COR-L47 (cell line): ENCODE measurements at regions not wholly inside any gene's neighbourhood (a gene's known extent, or its start where the extent isn't known, plus 50 kb on each side); places are given as distances from the start of the nearest gene placed in this dataset.
"Not testable (repeated sequence)": the region's sequence is repeated elsewhere in the genome, so short reads cannot be mapped to it uniquely, and the experiment has no call there.

Experiments used
- DNase-seq: peaks from one replicate; lab custom pipeline; 2025; lab: John Stamatoyannopoulos, UW

GRCh38 chr11:112539281-112539555 is 278.6 kb upstream of the PLET1 start:
- DNase-seq: not testable (repeated sequence)

- DNase-seq: no peak
Observed at GRCh38 chr11:112539741-112540140, 279.1 kb upstream of the PLET1 start.

GRCh38 chr11:112540261-112540660 is 279.6 kb upstream of the PLET1 start:
- no peak for DNase-seq

GRCh38 chr11:112541140-112542046 is 280.7 kb upstream of the PLET1 start:
- no peak for DNase-seq

GRCh38 chr11:112542479-112542878 is 281.8 kb upstream of the PLET1 start:
- no peak for DNase-seq

GRCh38 chr11:112543390-112543789 is 282.7 kb upstream of the PLET1 start:
- DNase-seq: no peak

GRCh38 chr11:112548641-112549040 is 288.0 kb upstream of the PLET1 start:
- no peak for DNase-seq

- no peak for DNase-seq
Observed at GRCh38 chr11:112553205-112553731, 292.6 kb upstream of the PLET1 start.

- no peak for DNase-seq
Observed at GRCh38 chr11:112554586-112554985, 293.9 kb upstream of the PLET1 start.

- peak; percentile 27 for DNase-seq
Observed at GRCh38 chr11:112555491-112556364, 295.1 kb upstream of the PLET1 start.

- DNase-seq: no peak
Observed at GRCh38 chr11:112558691-112559090, 298.0 kb upstream of the PLET1 start.

GRCh38 chr11:112563808-112564207 is 303.1 kb upstream of the PLET1 start:
- no peak for DNase-seq

GRCh38 chr11:112564228-112564955 is 303.7 kb upstream of the PLET1 start:
- DNase-seq: peak; percentile 42

GRCh38 chr11:112565551-112565950 is 304.9 kb upstream of the PLET1 start:
- DNase-seq: no peak

GRCh38 chr11:112566124-112566523 is 305.5 kb upstream of the PLET1 start:
- DNase-seq: no peak

- DNase-seq: no peak
Observed at GRCh38 chr11:112570333-112570732, 309.7 kb upstream of the PLET1 start.

- DNase-seq: peak; percentile 31
Observed at GRCh38 chr11:112579282-112579681, 318.6 kb upstream of the PLET1 start.

GRCh38 chr11:112580864-112581263 is 320.2 kb upstream of the PLET1 start:
- no peak for DNase-seq

GRCh38 chr11:112581747-112582146 is 321.1 kb upstream of the PLET1 start:
- no peak for DNase-seq

- no peak for DNase-seq
Observed at GRCh38 chr11:112582366-112582765, 321.7 kb upstream of the PLET1 start.

GRCh38 chr11:112583261-112583893 is 322.7 kb upstream of the PLET1 start:
- no peak for DNase-seq

- DNase-seq: peak; percentile 39
Observed at GRCh38 chr11:112584672-112585071, 324.0 kb upstream of the PLET1 start.
